ENCODE measurements at regions not wholly inside any gene's neighbourhood (a gene's known extent, or its start where the extent isn't known, plus 50 kb on each side); places are given as distances from the start of the nearest gene placed in this dataset.

GRCh38 chr1:238681451-238681850 lies 704.9 kb upstream of the CHRM3 start:
- Histone ChIP-seq H3K9me3 (no peaks in the 10 kb centered on the region), H3K27me3 (no peaks in the 10 kb centered on the region), H3K27ac (no peak overlapping the region), H3K4me1 (no peaks in the 10 kb centered on the region), H3K36me3 (no peaks in the 10 kb centered on the region), H3K4me3 (no peak overlapping the region)
- WGBS, 2 donors: 86 to 90% methylated on average over 4 of the region's 4 CpGs
- intact Hi-C loops (cut with DNase I): no loop called here
- TF ChIP-seq CTCF (IDR thresholded peaks at IDR 0.05) (no peak), POLR2AphosphoS5 (IDR thresholded peaks at IDR 0.05) (no peak), EP300 (IDR thresholded peaks at IDR 0.05) (no peak), POLR2A (IDR thresholded peaks at IDR 0.05) (no peak)
- DNase-seq: no peak

DNA sequence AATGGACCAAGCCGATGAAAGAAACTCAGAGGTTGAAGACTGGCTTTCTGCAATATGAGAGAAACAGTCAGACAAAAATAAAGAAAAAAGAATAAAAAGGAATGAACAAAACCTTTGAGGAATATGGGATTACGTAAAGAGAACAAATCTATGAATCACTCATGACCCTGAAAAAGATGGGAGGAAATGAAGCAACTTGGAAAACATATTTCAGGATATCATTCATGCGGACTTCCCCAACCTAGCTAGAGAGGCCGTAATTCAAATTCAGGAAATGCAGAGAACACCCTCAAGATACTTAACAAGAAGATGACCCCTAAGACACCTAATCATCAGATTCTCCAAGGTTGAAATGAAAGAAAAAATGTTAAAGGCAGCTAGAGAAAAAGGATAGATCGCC lies 705.3 kb upstream of the CHRM3 start:
- Histone ChIP-seq H3K9me3 (no peaks in the 10 kb centered on the region), H3K36me3 (no peaks in the 10 kb centered on the region), H3K27me3 (no peaks in the 10 kb centered on the region), H3K4me1 (no peaks in the 10 kb centered on the region), H3K27ac (no peak overlapping the region), H3K4me3 (no peak overlapping the region)
- 92% methylated on average over 5 of the region's 5 CpGs for WGBS, 2 donors
- intact Hi-C loops (cut with DNase I): no loop called here
- no peak for DNase-seq
- TF ChIP-seq EP300 (IDR thresholded peaks at IDR 0.05): no peak
- TF ChIP-seq POLR2A (IDR thresholded peaks at IDR 0.05): no peak

DNA sequence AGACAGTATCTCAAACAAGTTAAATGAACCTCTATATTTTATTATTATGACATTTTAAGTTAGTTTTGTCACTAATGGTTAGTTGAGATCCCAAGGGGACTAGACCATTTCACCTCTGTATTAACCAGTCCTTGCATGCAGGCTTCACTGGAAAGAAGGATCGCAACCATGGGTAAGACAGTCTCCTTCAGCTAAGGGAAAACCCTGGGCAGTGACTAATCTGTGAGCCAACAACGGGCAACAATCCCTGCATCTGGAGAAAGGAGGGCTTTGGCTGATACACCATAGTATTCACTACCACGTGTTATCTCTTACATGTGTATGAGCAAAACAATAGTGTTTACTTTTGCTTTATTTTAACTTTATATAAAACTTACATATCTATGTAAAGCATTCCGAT lies 708.8 kb upstream of the CHRM3 start:
- TF ChIP-seq CTCF (IDR thresholded peaks at IDR 0.05) (no peak), EP300 (IDR thresholded peaks at IDR 0.05) (no peak), POLR2AphosphoS5 (IDR thresholded peaks at IDR 0.05) (no peak), POLR2A (IDR thresholded peaks at IDR 0.05) (no peak)
- 83 to 91% methylated on average over 4 of the region's 4 CpGs for WGBS, 2 donors
- DNase-seq: no peak
- H3K27ac ChIP-seq: no peak overlapping the region
- peaks cover 0 to 2% (median 0%) of the 10 kb centered on the region in 4 donors for H3K9me3 ChIP-seq
- no peak overlapping the region for H3K4me3 ChIP-seq
- H3K36me3 ChIP-seq: no peaks in the 10 kb centered on the region
- no peaks in the 10 kb centered on the region for H3K4me1 ChIP-seq
- intact Hi-C loops (cut with DNase I): no loop called here
- no peaks in the 10 kb centered on the region for H3K27me3 ChIP-seq

DNA sequence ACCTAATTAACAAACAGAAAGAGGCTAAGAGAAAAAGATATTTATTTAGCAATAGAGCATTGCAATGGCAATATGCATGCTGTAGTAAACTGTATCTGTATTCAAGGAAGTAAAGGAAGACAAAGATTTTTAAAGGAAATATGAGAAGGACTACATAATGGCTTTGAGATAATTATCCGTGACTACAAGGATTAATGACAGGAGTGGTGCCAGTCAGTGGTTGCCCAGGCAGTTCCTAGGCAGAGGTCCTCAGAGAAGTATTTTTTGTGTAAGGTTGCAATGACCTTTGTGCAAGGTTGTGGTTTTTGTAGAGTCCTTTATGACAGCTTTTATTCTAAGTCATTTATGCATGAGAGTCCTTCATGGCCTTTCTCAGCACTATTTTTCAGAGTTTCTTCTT lies 711.1 kb upstream of the CHRM3 start:
- WGBS, 2 donors: 41 to 76% methylated on average over 1 of the region's 1 CpG
- H3K27ac ChIP-seq: no peak overlapping the region
- TF ChIP-seq CTCF (IDR thresholded peaks at IDR 0.05) (no peak), EP300 (IDR thresholded peaks at IDR 0.05) (no peak), POLR2A (IDR thresholded peaks at IDR 0.05) (no peak), POLR2AphosphoS5 (IDR thresholded peaks at IDR 0.05) (no peak)

DNA sequence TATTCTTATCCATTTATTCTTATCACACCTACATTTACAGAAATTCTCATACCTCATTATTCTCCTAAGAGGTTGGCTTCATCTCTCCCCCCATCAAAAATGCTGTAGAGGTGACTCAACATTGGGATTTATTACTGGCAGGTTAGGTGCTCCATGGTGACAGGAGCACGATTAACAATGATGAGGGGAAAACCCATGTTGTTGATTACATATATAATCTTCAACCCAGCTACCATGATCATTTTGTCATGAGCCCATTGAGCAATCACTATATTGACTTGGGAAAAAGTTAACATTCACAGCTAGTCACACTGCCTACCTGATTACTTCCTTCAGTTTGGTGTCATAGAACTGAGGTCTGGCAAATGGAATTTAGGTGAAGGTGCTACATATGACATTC lies 712.1 kb upstream of the CHRM3 start:
- TF ChIP-seq CTCF (IDR thresholded peaks at IDR 0.05): no peak
- TF ChIP-seq EP300 (IDR thresholded peaks at IDR 0.05): no peak
- TF ChIP-seq POLR2A (IDR thresholded peaks at IDR 0.05): no peak
- TF ChIP-seq POLR2AphosphoS5 (IDR thresholded peaks at IDR 0.05): no peak
- DNase-seq: no peak
- no peaks in the 10 kb centered on the region for H3K36me3 ChIP-seq
- no peaks in the 10 kb centered on the region for H3K4me1 ChIP-seq
- intact Hi-C loops (cut with DNase I): no loop called here
- H3K27me3 ChIP-seq: no peaks in the 10 kb centered on the region
- no peak overlapping the region for H3K27ac ChIP-seq
- peaks cover 0 to 2% (median 0%) of the 10 kb centered on the region in 4 donors for H3K9me3 ChIP-seq
- H3K4me3 ChIP-seq: no peak overlapping the region
- WGBS, 2 donors: 43 to 79% methylated on average over 1 of the region's 1 CpG

More for the DNA sequence above, 711.1 kb upstream of the CHRM3 start:
- H3K4me1 ChIP-seq: no peaks in the 10 kb centered on the region
- intact Hi-C loops (cut with DNase I): no loop called here
- H3K4me3 ChIP-seq: no peak overlapping the region
- H3K36me3 ChIP-seq: no peaks in the 10 kb centered on the region
- no peak for DNase-seq
- H3K9me3 ChIP-seq: peaks cover 0 to 2% (median 0%) of the 10 kb centered on the region in 4 donors
- no peaks in the 10 kb centered on the region for H3K27me3 ChIP-seq

Data from sigmoid colon (tissue), 6 donors.